A549 (cell line): ENCODE measurements at regions not wholly inside any gene's neighbourhood (a gene's known extent, or its start where the extent isn't known, plus 50 kb on each side); places are given as distances from the start of the nearest gene placed in this dataset.

ENCODE experiments used
- ATAC-seq, 2 experiments: fragments of 200-7000 bp in 1 of 2; fragments of >200 bp in 1 of 2; cut with Nextera tagmentation in 1 of 2; cut with Tn5 transposase in 1 of 2; 3 replicates each; pipeline versions ENCODE4 v1.8.0 to v1.9.1; 2018 to 2020; ENCODE audit warnings: mild to moderate bottlenecking in 1 of 2, moderate library complexity in 1 of 2
- CTCF ChIA-PET: fragments of 300-600 bp; sonication (Branson Sonifier 250); formaldehyde crosslinking; extraction: SDS; loops from one replicate; lab custom pipeline; 2021; ENCODE audit warnings: antibody characterized with exemption, inconsistent platforms; lab: Yijun Ruan, JAX
- POLR2A ChIA-PET: fragments of 350-600 bp; formaldehyde crosslinking; extraction: SDS; loops from one replicate; lab custom pipeline; 2021; ENCODE audit warnings: antibody characterized with exemption, inconsistent platforms; lab: Yijun Ruan, JAX
- DNase-seq, 2 experiments: peaks; one replicate each; pipeline versions ENCODE4 v3.0.0 to v3.0.0-alpha.2; 2011 to 2016; ENCODE audit warnings: low read depth in 1 of 2, low spot score in 1 of 2
- FAIRE-seq: peaks from 2 replicates; lab custom pipeline; 2011; peaks lifted over from hg19 to GRCh38; lab: Jason Lieb, UNC
- H3K27ac ChIP-seq, 2 experiments: fragments of >200 bp; sonication (Bioruptor Twin); formaldehyde crosslinking; 3 replicates each; pipeline ENCODE4 v1.5.1; 2016 to 2017
- H3K4me1 ChIP-seq: fragments of >200 bp; sonication (Bioruptor Twin); formaldehyde crosslinking; 3 replicates; pipeline ENCODE4 v1.6.1; 2016
- H3K4me2 ChIP-seq: fragments of >200 bp; sonication (Bioruptor Twin); formaldehyde crosslinking; 3 replicates; pipeline ENCODE4 v1.6.1; 2016
- H3K4me3 ChIP-seq: fragments of >200 bp; sonication (Bioruptor Twin); formaldehyde crosslinking; 3 replicates; pipeline ENCODE4 v1.5.1; 2016
- H3K9me3 ChIP-seq: fragments of >200 bp; sonication (Bioruptor Twin); formaldehyde crosslinking; 3 replicates; pipeline ENCODE4 v1.6.1; 2016
- BHLHE40 ChIP-seq: IDR thresholded peaks from 2 replicates; pipeline ENCODE4 v1.6.1; 2012; ENCODE audit warnings: low read depth, low read length, inconsistent platforms
- CBX2 ChIP-seq: fragments of 200-600 bp; sonication (generic); IDR thresholded peaks from 2 replicates; pipeline ENCODE4 v1.6.1; 2016; ENCODE audit warnings: low read depth, mild to moderate bottlenecking, borderline replicate concordance
- CEBPB ChIP-seq, 2 experiments: fragments of >200 bp in 1 of 2; sonication (Bioruptor Twin) in 1 of 2; formaldehyde crosslinking in 1 of 2; IDR thresholded peaks; 2 replicates each; pipeline ENCODE4 v1.6.1; 2012 to 2016
- CHD2 ChIP-seq: fragments of 150-350 bp; IDR thresholded peaks from 2 replicates; pipeline ENCODE4 v1.6.1; 2014; ENCODE audit warnings: low read length; ENCODE audit not compliant: partially characterized antibody
- CHD4 ChIP-seq: fragments of 200-600 bp; sonication (generic); IDR thresholded peaks from 2 replicates; pipeline ENCODE4 v1.6.1; 2016; ENCODE audit warnings: antibody characterized with exemption, mild to moderate bottlenecking, borderline replicate concordance
- CTCF ChIP-seq: fragments of >200 bp; sonication (Bioruptor Twin); formaldehyde crosslinking; IDR thresholded peaks from 3 replicates; pipeline ENCODE4 v1.5.1; 2016
- EHMT2 ChIP-seq: fragments of 200-600 bp; sonication (generic); IDR thresholded peaks from 2 replicates; pipeline ENCODE4 v1.6.1; 2016; ENCODE audit warnings: antibody characterized with exemption, low read depth, mild to moderate bottlenecking, moderate library complexity
- FOSB ChIP-seq: fragments of 250-450 bp; sonication (Bioruptor Pico); IDR thresholded peaks from 2 replicates; pipeline ENCODE4 v1.5.0; 2020; ENCODE audit warnings: mild to moderate bottlenecking, moderate library complexity
- HDAC2 ChIP-seq: fragments of 200-600 bp; sonication (generic); IDR thresholded peaks from 2 replicates; pipeline ENCODE4 v1.6.1; 2016
- HES2 ChIP-seq: fragments of >200 bp; sonication (Bioruptor Twin); formaldehyde crosslinking; IDR thresholded peaks from 2 replicates; pipeline ENCODE4 v1.6.1; 2016
- HMGXB4 ChIP-seq: fragments of 250-450 bp; sonication (Bioruptor Pico); IDR thresholded peaks from 2 replicates; pipeline ENCODE4 v1.5.0; 2021; ENCODE audit warnings: mild to moderate bottlenecking, moderate library complexity, borderline replicate concordance
- HOXA7 ChIP-seq: fragments of 250-450 bp; sonication (Bioruptor Pico); IDR thresholded peaks from 2 replicates; pipeline ENCODE4 v1.5.0; 2020; ENCODE audit warnings: mild to moderate bottlenecking, moderate library complexity
- HOXB5 ChIP-seq: fragments of 250-450 bp; sonication (Bioruptor Pico); IDR thresholded peaks from 2 replicates; pipeline ENCODE4 v1.5.0; 2020; ENCODE audit warnings: mild to moderate bottlenecking, moderate library complexity
- JUN ChIP-seq, 2 experiments: fragments of >200 bp; sonication (Bioruptor Twin); formaldehyde crosslinking; IDR thresholded peaks; 2 replicates in 1 of 2; 3 replicates in 1 of 2; pipeline ENCODE4 v1.6.1; 2016 to 2017
- MAFK ChIP-seq: fragments of 450-650 bp; IDR thresholded peaks from 2 replicates; pipeline ENCODE4 v1.6.1; 2014; ENCODE audit not compliant: partially characterized antibody
- MAZ ChIP-seq: fragments of 150-350 bp; IDR thresholded peaks from 2 replicates; pipeline ENCODE4 v1.6.1; 2014; ENCODE audit warnings: antibody characterized with exemption, low read depth, low read length, borderline replicate concordance
- MYC ChIP-seq: IDR thresholded peaks from 2 replicates; pipeline ENCODE4 v1.6.1; 2012; ENCODE audit warnings: mild to moderate bottlenecking, inconsistent platforms, low read length, improper control_type of control experiment, borderline replicate concordance
- PBX3 ChIP-seq: IDR thresholded peaks from 2 replicates; pipeline ENCODE4 v1.6.1; 2012
- RAD21 ChIP-seq, 2 experiments: fragments of >200 bp in 1 of 2; sonication (Bioruptor Twin) in 1 of 2; formaldehyde crosslinking in 1 of 2; IDR thresholded peaks in 1 of 2; conservative IDR thresholded peaks in 1 of 2; 2 replicates in 1 of 2; 3 replicates in 1 of 2; pipeline ENCODE4 v1.6.1; 2012 to 2018; ENCODE audit warnings: inconsistent platforms in 1 of 2
- RARB ChIP-seq: fragments of 250-450 bp; sonication (Bioruptor Pico); IDR thresholded peaks from 2 replicates; pipeline ENCODE4 v1.8.0; 2021; ENCODE audit warnings: mild to moderate bottlenecking, moderate library complexity
- RFX5 ChIP-seq: fragments of 450-650 bp; IDR thresholded peaks from 2 replicates; pipeline ENCODE4 v1.7.1; 2014; ENCODE audit warnings: antibody characterized with exemption, mild to moderate bottlenecking, moderate library complexity
- SREBF2 ChIP-seq: fragments of 450-650 bp; IDR thresholded peaks from 2 replicates; pipeline ENCODE4 v1.6.1; 2014; ENCODE audit warnings: mild to moderate bottlenecking, moderate library complexity
- TP53 ChIP-seq: fragments of 250-450 bp; sonication (Bioruptor Pico); IDR thresholded peaks from 2 replicates; pipeline ENCODE4 v1.5.0; 2021; ENCODE audit warnings: mild to moderate bottlenecking, moderate library complexity
- ZC3H11A ChIP-seq: fragments of 450-650 bp; IDR thresholded peaks from 2 replicates; pipeline ENCODE4 v1.6.1; 2014; ENCODE audit warnings: antibody characterized with exemption, mild to moderate bottlenecking
- ZFP36 ChIP-seq: fragments of 450-650 bp; IDR thresholded peaks from 2 replicates; pipeline ENCODE4 v1.6.1; 2014; ENCODE audit warnings: borderline replicate concordance; ENCODE audit not compliant: partially characterized antibody
- ZSCAN20 ChIP-seq: fragments of 250-450 bp; sonication (Bioruptor Pico); IDR thresholded peaks from 2 replicates; pipeline ENCODE4 v1.8.0; 2022; ENCODE audit warnings: mild to moderate bottlenecking, moderate library complexity
- WGBS: methylation state at CpG from one replicate; pipeline ENCODE4 v1.1.6; 2017; ENCODE audit errors: missing lambda C conversion rate; 5-methylcytosine and 5-hydroxymethylcytosine counted together
- TF ChIP-seq, protein P1 (sequence below): fragments of >200 bp; sonication (Bioruptor Twin); formaldehyde crosslinking; IDR thresholded peaks from 3 replicates; pipeline ENCODE4 v1.6.1; 2016
- TF ChIP-seq, protein P2 (sequence below): IDR thresholded peaks from 2 replicates; pipeline ENCODE4 v1.6.1; 2012; ENCODE audit warnings: low read depth, borderline replicate concordance
- TF ChIP-seq, protein P3 (sequence below): IDR thresholded peaks from 2 replicates; pipeline ENCODE4 v1.6.1; 2012

DNA sequence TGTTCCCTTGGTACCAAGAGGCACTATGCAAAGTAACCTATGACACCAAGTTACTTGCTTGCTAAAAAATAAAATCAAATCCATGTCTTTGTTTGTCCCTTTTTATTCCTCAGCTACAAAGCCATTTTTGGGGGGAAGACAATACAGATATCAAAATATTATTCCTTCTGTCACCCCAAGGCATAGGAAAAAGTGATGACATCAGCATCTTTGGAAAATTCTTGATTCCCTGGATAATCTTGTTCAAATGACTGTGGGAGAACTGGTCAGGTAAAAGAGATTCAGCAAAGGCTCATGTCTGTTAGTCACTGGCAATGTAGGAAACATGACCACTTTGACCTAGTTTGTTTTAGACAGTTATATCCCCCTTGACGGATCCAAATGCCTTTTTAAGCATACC is 373.1 kb downstream of the MAT2B start:
- no peak for TF ChIP-seq ZFP36
- TF ChIP-seq MAFK, result peak; percentile 97
- TF ChIP-seq, all 56 proteins: peak for 1
- no peak for FAIRE-seq
- no peak for DNase-seq
- Histone ChIP-seq H3K4me3 (no peak overlapping the region), H3K4me2 (no peak overlapping the region), H3K4me1 (no peaks in the 10 kb centered on the region), H3K27ac (no peak overlapping the region), H3K9me3 (no peaks in the 10 kb centered on the region)
- ATAC-seq, result no peak
- CTCF ChIA-PET, result no interaction called here
- POLR2A ChIA-PET, result no interaction called here
- WGBS, result 0% methylated on average over 1 of the region's 1 CpG

DNA sequence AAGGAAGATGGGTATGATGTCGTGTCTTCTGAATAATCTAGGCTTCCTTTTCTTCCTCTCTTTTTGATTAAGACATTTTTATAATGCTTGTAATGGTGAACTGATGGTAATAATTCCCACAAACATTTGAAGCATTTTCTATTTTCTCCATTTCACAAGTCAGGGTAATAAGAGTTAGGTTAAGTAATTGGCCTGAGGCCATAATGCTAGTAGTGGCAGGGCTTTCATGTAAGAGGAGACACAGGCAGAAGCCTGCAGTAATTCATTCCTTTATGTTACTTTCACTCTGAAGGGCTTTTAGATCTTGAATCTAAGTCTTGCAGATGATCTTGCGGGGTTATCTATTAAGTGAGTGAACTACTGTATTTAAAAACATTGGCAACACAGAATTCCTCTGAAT is 374.9 kb downstream of the MAT2B start:
- ChIA-PET POLR2A (no interaction called here), CTCF (no interaction called here)
- H3K27ac ChIP-seq, result no peak overlapping the region
- 2% methylated on average over 2 of the region's 2 CpGs for WGBS
- FAIRE-seq, result no peak
- no peaks in the 10 kb centered on the region for H3K4me1 ChIP-seq
- no peak for DNase-seq
- H3K4me2 ChIP-seq, result no peak overlapping the region
- H3K4me3 ChIP-seq, result no peak overlapping the region
- H3K9me3 ChIP-seq, result no peaks in the 10 kb centered on the region
- TF ChIP-seq, protein P1, sequence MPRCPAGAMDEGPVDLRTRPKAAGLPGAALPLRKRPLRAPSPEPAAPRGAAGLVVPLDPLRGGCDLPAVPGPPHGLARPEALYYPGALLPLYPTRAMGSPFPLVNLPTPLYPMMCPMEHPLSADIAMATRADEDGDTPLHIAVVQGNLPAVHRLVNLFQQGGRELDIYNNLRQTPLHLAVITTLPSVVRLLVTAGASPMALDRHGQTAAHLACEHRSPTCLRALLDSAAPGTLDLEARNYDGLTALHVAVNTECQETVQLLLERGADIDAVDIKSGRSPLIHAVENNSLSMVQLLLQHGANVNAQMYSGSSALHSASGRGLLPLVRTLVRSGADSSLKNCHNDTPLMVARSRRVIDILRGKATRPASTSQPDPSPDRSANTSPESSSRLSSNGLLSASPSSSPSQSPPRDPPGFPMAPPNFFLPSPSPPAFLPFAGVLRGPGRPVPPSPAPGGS, result no peak
- TF ChIP-seq FOSB (CRISPR knock-in tag) (no peak), HMGXB4 (CRISPR knock-in tag) (no peak), HOXB5 (CRISPR knock-in tag) (no peak), CHD4 (no peak), BHLHE40 (no peak), TP53 (CRISPR knock-in tag) (no peak), SREBF2 (no peak), JUN (IDR thresholded peaks at IDR 0.05) (no peak), CBX2 (no peak), PBX3 (no peak), MYC (no peak), ZFP36 (no peak), CHD2 (no peak)
- TF ChIP-seq, protein P2, sequence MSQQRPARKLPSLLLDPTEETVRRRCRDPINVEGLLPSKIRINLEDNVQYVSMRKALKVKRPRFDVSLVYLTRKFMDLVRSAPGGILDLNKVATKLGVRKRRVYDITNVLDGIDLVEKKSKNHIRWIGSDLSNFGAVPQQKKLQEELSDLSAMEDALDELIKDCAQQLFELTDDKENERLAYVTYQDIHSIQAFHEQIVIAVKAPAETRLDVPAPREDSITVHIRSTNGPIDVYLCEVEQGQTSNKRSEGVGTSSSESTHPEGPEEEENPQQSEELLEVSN, result no peak
- no peak for ATAC-seq

GRCh38 chr5:163885117-163885516 is 379.7 kb downstream of the MAT2B start:
- ATAC-seq (no peak), FAIRE-seq (no peak), DNase-seq (no peak)
- no peaks in the 10 kb centered on the region for H3K4me1 ChIP-seq
- no peak overlapping the region for H3K27ac ChIP-seq
- POLR2A ChIA-PET, result no interaction called here
- CTCF ChIA-PET, result interaction anchor here (0.7 kb wide), 1 partner anchor 11 kb away, joined by 3 read pairs; no protein-coding TSS in a partner anchor
- H3K4me2 ChIP-seq, result no peak overlapping the region
- no peaks in the 10 kb centered on the region for H3K9me3 ChIP-seq
- 4% methylated on average over 2 of the region's 2 CpGs for WGBS
- no peak overlapping the region for H3K4me3 ChIP-seq
- TF ChIP-seq CTCF (no peak), RFX5 (no peak), CHD2 (no peak), HDAC2 (no peak), RAD21 (conservative IDR thresholded peaks at IDR 0.05 in 1 of 2, IDR thresholded peaks at IDR 0.05 in 1 of 2) (no peak), MYC (no peak), ZSCAN20 (CRISPR knock-in tag) (no peak), CEBPB (IDR thresholded peaks at IDR 0.05) (no peak), ZC3H11A (no peak), HES2 (no peak), MAZ (no peak), RARB (no peak), HOXA7 (CRISPR knock-in tag) (no peak), MAFK (no peak), EHMT2 (no peak), JUN (IDR thresholded peaks at IDR 0.05) (no peak)
- TF ChIP-seq, protein P3, sequence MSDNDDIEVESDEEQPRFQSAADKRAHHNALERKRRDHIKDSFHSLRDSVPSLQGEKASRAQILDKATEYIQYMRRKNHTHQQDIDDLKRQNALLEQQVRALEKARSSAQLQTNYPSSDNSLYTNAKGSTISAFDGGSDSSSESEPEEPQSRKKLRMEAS, result no peak
